DMS 273 (cell line): ENCODE measurements at regions not wholly inside any gene's neighbourhood (a gene's known extent, or its start where the extent isn't known, plus 50 kb on each side); places are given as distances from the start of the nearest gene placed in this dataset.

ENCODE experiments used
- DNase-seq: peaks from one replicate; lab custom pipeline; 2025; ENCODE audit not compliant: unreplicated experiment; lab: John Stamatoyannopoulos, UW

GRCh38 chr7:23971031-23971430, 261.0 kb downstream of the STK31 start:
- no peak for DNase-seq

GRCh38 chr7:23972057-23972456, 262.0 kb downstream of the STK31 start:
- no peak for DNase-seq

- DNase-seq, result no peak
Observed at GRCh38 chr7:23973264-23973663, 263.2 kb downstream of the STK31 start.

GRCh38 chr7:23980081-23980480, 270.1 kb downstream of the STK31 start:
- DNase-seq, result no peak

GRCh38 chr7:23981314-23981713, 271.3 kb downstream of the STK31 start:
- DNase-seq, result no peak

- no peak for DNase-seq
Observed at GRCh38 chr7:23981758-23982157, 271.7 kb downstream of the STK31 start.

- DNase-seq, result no peak
Observed at GRCh38 chr7:24005517-24005916, 278.5 kb upstream of the NPY start.

- DNase-seq, result no peak
Observed at GRCh38 chr7:24010495-24010894, 273.5 kb upstream of the NPY start.

- DNase-seq, result no peak
Observed at GRCh38 chr7:24017519-24017918, 266.5 kb upstream of the NPY start.

GRCh38 chr7:24018331-24018730, 265.7 kb upstream of the NPY start:
- DNase-seq, result no peak

GRCh38 chr7:24019841-24020240, 264.1 kb upstream of the NPY start:
- DNase-seq, result no peak

- DNase-seq, result peak; percentile 81
Observed at GRCh38 chr7:24024276-24025068, 259.5 kb upstream of the NPY start.

- peak; percentile 51 for DNase-seq
Observed at GRCh38 chr7:24025094-24025493, 258.9 kb upstream of the NPY start.

GRCh38 chr7:24025765-24026164, 258.2 kb upstream of the NPY start:
- DNase-seq, result no peak

- DNase-seq, result peak; percentile 22
Observed at GRCh38 chr7:24026351-24026750, 257.6 kb upstream of the NPY start.

GRCh38 chr7:24029068-24029467, 254.9 kb upstream of the NPY start:
- DNase-seq, result no peak

- DNase-seq, result no peak
Observed at GRCh38 chr7:24034251-24034650, 249.7 kb upstream of the NPY start.

GRCh38 chr7:24035366-24036032, 248.5 kb upstream of the NPY start:
- DNase-seq, result no peak

GRCh38 chr7:24036033-24036412, 248.0 kb upstream of the NPY start:
- DNase-seq, result no peak

- no peak for DNase-seq
Observed at GRCh38 chr7:24038993-24039392, 245.0 kb upstream of the NPY start.

- DNase-seq, result no peak
Observed at GRCh38 chr7:24039991-24040624, 243.9 kb upstream of the NPY start.

- DNase-seq, result no peak
Observed at GRCh38 chr7:24042028-24042427, 242.0 kb upstream of the NPY start.
